Endodermal cell (in vitro differentiated cells): ENCODE measurements at regions not wholly inside any gene's neighbourhood (a gene's known extent, or its start where the extent isn't known, plus 50 kb on each side); places are given as distances from the start of the nearest gene placed in this dataset.

Experiments
- DNase-seq: peaks from one replicate; pipeline ENCODE4 v3.0.0-alpha.2; 2017
- H3K27ac ChIP-seq: 2 replicates; pipeline ENCODE4 v1.5.1; 2013; ENCODE audit warnings: mild to moderate bottlenecking, low read depth, low read length, moderate library complexity
- H3K27me3 ChIP-seq: 2 replicates; pipeline ENCODE4 v1.6.1; 2013; ENCODE audit warnings: mild to moderate bottlenecking, low read length, moderate library complexity; ENCODE audit not compliant: insufficient read depth, control insufficient read depth, poor library complexity, severe bottlenecking
- H3K36me3 ChIP-seq: 2 replicates; pipeline ENCODE4 v1.7.0; 2013; ENCODE audit warnings: mild to moderate bottlenecking, low read length, moderate library complexity; ENCODE audit not compliant: control insufficient read depth, insufficient read depth
- H3K4me1 ChIP-seq: one replicate; pipeline ENCODE4 v1.7.0; 2013; ENCODE audit warnings: low read length; ENCODE audit not compliant: control insufficient read depth, insufficient read depth
- H3K4me3 ChIP-seq: 2 replicates; pipeline ENCODE4 v1.5.1; 2013; ENCODE audit warnings: mild to moderate bottlenecking, low read length, moderate library complexity
- H3K9ac ChIP-seq: 2 replicates; pipeline ENCODE4 v1.6.1; 2013; ENCODE audit warnings: mild to moderate bottlenecking, low read length, moderate library complexity; ENCODE audit not compliant: poor library complexity, severe bottlenecking; ENCODE audit errors: extremely low read depth
- H3K9me3 ChIP-seq: 2 replicates; pipeline ENCODE4 v1.6.1; 2013; ENCODE audit warnings: mild to moderate bottlenecking, low read length, moderate library complexity; ENCODE audit not compliant: control insufficient read depth
- H3K27ac Mint-ChIP-seq: 2 replicates; pipeline ENCODE4 v1.8.0; 2020; ENCODE audit warnings: mixed read lengths
- H3K27me3 Mint-ChIP-seq: 2 replicates; pipeline ENCODE4 v1.8.0; 2021; ENCODE audit warnings: mild to moderate bottlenecking, mixed read lengths; ENCODE audit not compliant: insufficient read depth
- H3K36me3 Mint-ChIP-seq: 2 replicates; pipeline ENCODE4 v1.8.0; 2020; ENCODE audit warnings: low read depth, mixed read lengths
- H3K4me1 Mint-ChIP-seq: 2 replicates; pipeline ENCODE4 v1.8.0; 2020; ENCODE audit warnings: mixed read lengths
- H3K4me3 Mint-ChIP-seq: 2 replicates; pipeline ENCODE4 v1.8.0; 2020; ENCODE audit warnings: mild to moderate bottlenecking, moderate library complexity, mixed read lengths
- H3K9me3 Mint-ChIP-seq: 2 replicates; pipeline ENCODE4 v1.8.0; 2020; ENCODE audit warnings: mild to moderate bottlenecking, mixed read lengths
- WGBS, 2 experiments: methylation state at CpG; one replicate each; pipeline versions ENCODE4 v1.1.5 to v1.1.7; 2013; ENCODE audit warnings: missing lambda C conversion rate in 2 of 2, mixed read lengths in 1 of 2; ENCODE audit not compliant: insufficient coverage in 1 of 2, insufficient read length in 1 of 2; 5-methylcytosine and 5-hydroxymethylcytosine counted together
- TF ChIP-seq, protein P1 (sequence below): fragments of 200-600 bp; sonication (generic); conservative IDR thresholded peaks from 2 replicates; pipeline ENCODE4 v1.5.0; 2021; ENCODE audit warnings: antibody characterized with exemption, mild to moderate bottlenecking

DNA sequence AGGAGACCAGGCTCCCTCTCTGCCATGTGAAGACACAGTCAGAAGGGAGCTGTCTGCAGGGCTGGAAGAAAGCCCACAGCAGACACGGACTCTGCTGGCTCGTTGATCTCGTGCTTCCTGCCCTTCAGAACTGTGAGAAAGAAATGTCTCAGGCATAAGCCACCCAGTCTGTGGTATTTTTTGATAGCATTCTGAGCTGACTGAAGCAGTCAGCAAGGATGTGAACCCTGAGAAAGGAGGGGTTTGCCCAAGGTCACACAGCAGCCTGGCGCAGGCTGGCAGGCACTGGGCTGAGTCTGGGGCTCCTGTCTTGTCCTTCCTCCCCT is 255.1 kb upstream of the B3GAT1 start:
- Histone ChIP-seq H3K4me3 (no peak overlapping the region), H3K27ac (no peak overlapping the region), H3K9ac (no peak overlapping the region), H3K36me3 (no peaks in the 10 kb centered on the region), H3K4me1 (no peaks in the 10 kb centered on the region), H3K27me3 (no peaks in the 10 kb centered on the region), H3K9me3 (peaks cover 6% of the 10 kb centered on the region)
- Mint-ChIP-seq H3K4me1 (peaks cover 11% of the 10 kb centered on the region), H3K27ac (no peak overlapping the region), H3K9me3 (peaks cover 1% of the 10 kb centered on the region), H3K27me3 (peaks cover 12% of the 10 kb centered on the region), H3K4me3 (no peak overlapping the region), H3K36me3 (no peaks in the 10 kb centered on the region)
- DNase-seq: no peak
- TF ChIP-seq, protein P1, sequence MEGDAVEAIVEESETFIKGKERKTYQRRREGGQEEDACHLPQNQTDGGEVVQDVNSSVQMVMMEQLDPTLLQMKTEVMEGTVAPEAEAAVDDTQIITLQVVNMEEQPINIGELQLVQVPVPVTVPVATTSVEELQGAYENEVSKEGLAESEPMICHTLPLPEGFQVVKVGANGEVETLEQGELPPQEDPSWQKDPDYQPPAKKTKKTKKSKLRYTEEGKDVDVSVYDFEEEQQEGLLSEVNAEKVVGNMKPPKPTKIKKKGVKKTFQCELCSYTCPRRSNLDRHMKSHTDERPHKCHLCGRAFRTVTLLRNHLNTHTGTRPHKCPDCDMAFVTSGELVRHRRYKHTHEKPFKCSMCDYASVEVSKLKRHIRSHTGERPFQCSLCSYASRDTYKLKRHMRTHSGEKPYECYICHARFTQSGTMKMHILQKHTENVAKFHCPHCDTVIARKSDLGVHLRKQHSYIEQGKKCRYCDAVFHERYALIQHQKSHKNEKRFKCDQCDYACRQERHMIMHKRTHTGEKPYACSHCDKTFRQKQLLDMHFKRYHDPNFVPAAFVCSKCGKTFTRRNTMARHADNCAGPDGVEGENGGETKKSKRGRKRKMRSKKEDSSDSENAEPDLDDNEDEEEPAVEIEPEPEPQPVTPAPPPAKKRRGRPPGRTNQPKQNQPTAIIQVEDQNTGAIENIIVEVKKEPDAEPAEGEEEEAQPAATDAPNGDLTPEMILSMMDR: no peak
- 92 to 100% methylated on average over 2 to 4 of the region's 4 CpGs for WGBS, 2 experiments

DNA sequence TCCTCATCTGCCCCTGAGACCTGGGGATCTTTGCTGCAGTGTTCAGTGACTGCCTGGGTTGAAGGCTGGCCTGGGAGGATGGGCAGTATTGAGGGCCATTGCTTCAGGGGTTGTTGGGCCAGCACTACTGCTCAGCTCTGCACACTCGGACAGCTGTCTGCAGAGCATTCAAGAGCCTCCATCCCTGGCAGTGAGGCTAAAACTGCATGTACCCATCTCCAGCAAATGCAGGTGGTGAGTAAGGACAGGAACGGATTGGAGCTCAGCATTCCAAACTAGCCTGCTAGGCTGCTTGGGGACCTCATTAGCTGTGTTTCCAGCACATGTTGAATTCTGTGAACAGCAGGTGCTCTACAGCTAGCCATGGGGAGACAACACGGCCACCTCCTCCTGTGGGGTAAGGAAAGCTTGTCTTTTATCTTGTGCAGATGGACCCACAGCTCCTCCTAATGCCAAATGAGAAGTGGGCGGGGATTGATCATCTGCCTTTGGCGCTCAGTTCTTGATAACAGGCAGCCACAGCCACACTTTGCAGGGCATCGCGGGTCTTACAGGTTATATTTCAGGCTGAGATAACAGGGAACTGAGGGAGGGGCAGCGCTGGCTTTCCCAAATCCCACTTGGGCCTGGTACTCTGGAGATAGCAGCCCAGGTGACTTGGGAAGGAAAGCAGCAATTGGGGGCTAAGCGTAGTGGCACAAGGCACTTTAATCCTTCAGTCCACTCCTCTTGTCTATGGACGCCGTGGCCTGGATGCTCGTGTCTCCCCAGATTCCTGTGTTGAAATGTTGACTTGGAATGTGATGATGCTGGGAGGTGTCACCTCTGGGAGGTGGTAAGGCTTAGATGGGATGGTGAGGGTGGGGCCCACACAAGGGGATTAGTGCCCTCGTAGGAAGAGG is 254.5 kb upstream of the B3GAT1 start:
- no peaks in the 10 kb centered on the region for H3K27me3 ChIP-seq
- Mint-ChIP-seq H3K9me3 (peaks cover 7% of the 10 kb centered on the region), H3K4me1 (peaks cover 11% of the 10 kb centered on the region), H3K27ac (no peak overlapping the region), H3K36me3 (no peaks in the 10 kb centered on the region), H3K4me3 (no peak overlapping the region), H3K27me3 (peaks cover 12% of the 10 kb centered on the region)
- peaks cover 12% of the 10 kb centered on the region for H3K9me3 ChIP-seq
- no peaks in the 10 kb centered on the region for H3K4me1 ChIP-seq
- TF ChIP-seq, protein P1: no peak
- no peaks in the 10 kb centered on the region for H3K36me3 ChIP-seq
- H3K27ac ChIP-seq: no peak overlapping the region
- no peak overlapping the region for H3K4me3 ChIP-seq
- DNase-seq: peak; percentile 28
- H3K9ac ChIP-seq: no peak overlapping the region
- WGBS, 2 experiments: 91 to 99% methylated on average over 12 to 13 of the region's 13 CpGs

DNA sequence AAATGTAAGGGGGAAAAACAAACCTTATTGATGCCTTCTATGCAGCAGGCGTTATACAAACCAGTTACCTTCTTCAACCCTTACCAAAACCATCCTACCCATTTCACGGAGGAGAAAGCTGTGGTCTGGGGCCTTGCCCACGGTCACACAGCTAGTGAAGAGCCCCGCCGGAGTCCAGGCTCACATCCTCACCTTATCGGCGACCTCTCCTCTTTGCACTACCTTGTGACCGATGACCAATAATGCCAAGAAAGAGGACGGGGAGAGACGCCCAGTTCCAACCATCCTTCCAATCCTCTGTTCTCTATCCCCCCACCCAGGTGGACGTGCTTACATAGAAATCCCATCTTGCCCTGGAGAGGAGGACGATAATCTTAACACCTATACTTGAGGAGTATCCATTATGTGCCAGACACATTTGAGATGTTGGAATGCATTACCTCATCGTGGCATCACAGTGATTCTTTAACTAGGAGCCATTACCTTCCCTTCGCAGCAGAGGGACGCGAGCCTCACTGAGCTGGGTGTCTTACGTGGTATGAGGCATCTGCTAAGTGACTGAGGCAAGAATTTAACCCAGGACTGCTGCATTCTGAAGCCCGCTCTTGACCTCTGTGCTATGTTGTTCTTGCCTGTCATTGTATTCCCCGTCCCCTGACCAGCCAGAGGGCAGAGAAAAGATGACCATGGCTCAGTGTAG is 253.7 kb upstream of the B3GAT1 start:
- Histone ChIP-seq H3K27me3 (no peaks in the 10 kb centered on the region), H3K4me1 (no peaks in the 10 kb centered on the region), H3K4me3 (no peak overlapping the region), H3K27ac (no peak overlapping the region), H3K9me3 (peaks cover 20% of the 10 kb centered on the region), H3K9ac (no peak overlapping the region), H3K36me3 (no peaks in the 10 kb centered on the region)
- 91% methylated on average over 14 to 19 of the region's 19 CpGs for WGBS, 2 experiments
- no peaks in the 10 kb centered on the region for H3K36me3 Mint-ChIP-seq
- TF ChIP-seq, protein P1: peak; percentile 31
- H3K4me3 Mint-ChIP-seq: no peak overlapping the region
- peaks cover 14% of the 10 kb centered on the region for H3K9me3 Mint-ChIP-seq
- peaks cover 6% of the 10 kb centered on the region for H3K27me3 Mint-ChIP-seq
- peak; percentile 42 for DNase-seq
- H3K27ac Mint-ChIP-seq: no peak overlapping the region
- peaks cover 8% of the 10 kb centered on the region for H3K4me1 Mint-ChIP-seq
